T-helper 17 cell (primary cell): ENCODE measurements at regions not wholly inside any gene's neighbourhood (a gene's known extent, or its start where the extent isn't known, plus 50 kb on each side); places are given as distances from the start of the nearest gene placed in this dataset.

Source experiments
- ATAC-seq: fragments of 150-1000 bp; cut with Tn5 transposase; 2 replicates; pipeline ENCODE4 v1.10.0; 2021; ENCODE audit warnings: mild to moderate bottlenecking, moderate library complexity
- DNase-seq, 3 donors: peaks; one replicate each; pipeline versions ENCODE4 v3.0.0 to v3.0.0-alpha.2; 2020 to 2021
- H3K9me3 ChIP-seq: one replicate; pipeline ENCODE4 v1.7.0; 2013; ENCODE audit warnings: low read length, mild to moderate bottlenecking; ENCODE audit not compliant: control insufficient read depth, poor library complexity, severe bottlenecking
- H3K27ac Mint-ChIP-seq: one replicate; pipeline ENCODE4 v1.8.0; 2022; ENCODE audit warnings: mild to moderate bottlenecking, moderate library complexity, mixed read lengths
- H3K27me3 Mint-ChIP-seq: one replicate; pipeline ENCODE4 v1.8.0; 2022; ENCODE audit warnings: mixed read lengths
- H3K36me3 Mint-ChIP-seq: one replicate; pipeline ENCODE4 v1.8.0; 2022; ENCODE audit warnings: low read depth, mixed read lengths
- H3K4me1 Mint-ChIP-seq: one replicate; pipeline ENCODE4 v1.8.0; 2022; ENCODE audit warnings: mild to moderate bottlenecking, mixed read lengths
- H3K4me3 Mint-ChIP-seq: one replicate; pipeline ENCODE4 v1.8.0; 2022; ENCODE audit warnings: mild to moderate bottlenecking, moderate library complexity, mixed read lengths

GRCh38 chr5:15020736-15021135, 149.2 kb upstream of the ANKH start:
- ATAC-seq (no peak), DNase-seq (no peak)
- no peaks in the 10 kb centered on the region for H3K9me3 ChIP-seq
- Mint-ChIP-seq H3K36me3 (no peaks in the 10 kb centered on the region), H3K4me3 (no peak overlapping the region), H3K27ac (no peak overlapping the region), H3K27me3 (peaks cover 31% of the 10 kb centered on the region), H3K4me1 (peaks cover 2% of the 10 kb centered on the region)

- no peaks in the 10 kb centered on the region for H3K4me1 Mint-ChIP-seq
Observed at GRCh38 chr5:15014809-15015208, 143.2 kb upstream of the ANKH start.

GRCh38 chr5:15013654-15014463, 142.3 kb upstream of the ANKH start:
- no peak overlapping the region for H3K27ac Mint-ChIP-seq
- no peaks in the 10 kb centered on the region for H3K36me3 Mint-ChIP-seq
- H3K9me3 ChIP-seq: no peaks in the 10 kb centered on the region
- ATAC-seq (peak; percentile 64), DNase-seq (no peak)
- H3K4me1 Mint-ChIP-seq: no peaks in the 10 kb centered on the region
- peaks cover 14% of the 10 kb centered on the region for H3K27me3 Mint-ChIP-seq
- H3K4me3 Mint-ChIP-seq: no peak overlapping the region

More at GRCh38 chr5:15014809-15015208, 143.2 kb upstream of the ANKH start:
- peaks cover 15% of the 10 kb centered on the region for H3K27me3 Mint-ChIP-seq
- DNase-seq (no peak), ATAC-seq (no peak)
- H3K4me3 Mint-ChIP-seq: no peak overlapping the region
- no peaks in the 10 kb centered on the region for H3K9me3 ChIP-seq
- H3K36me3 Mint-ChIP-seq: no peaks in the 10 kb centered on the region
- H3K27ac Mint-ChIP-seq: no peak overlapping the region

GRCh38 chr5:15012061-15012460, 140.5 kb upstream of the ANKH start:
- Mint-ChIP-seq H3K36me3 (no peaks in the 10 kb centered on the region), H3K27ac (no peak overlapping the region), H3K4me1 (no peaks in the 10 kb centered on the region), H3K27me3 (peaks cover 14% of the 10 kb centered on the region), H3K4me3 (no peak overlapping the region)
- H3K9me3 ChIP-seq: no peaks in the 10 kb centered on the region
- ATAC-seq (no peak), DNase-seq (no peak)

GRCh38 chr5:15010936-15011335, 139.4 kb upstream of the ANKH start:
- H3K27ac Mint-ChIP-seq: no peak overlapping the region
- no peaks in the 10 kb centered on the region for H3K9me3 ChIP-seq
- peaks cover 14% of the 10 kb centered on the region for H3K27me3 Mint-ChIP-seq
- H3K4me3 Mint-ChIP-seq: no peak overlapping the region
- no peak for DNase-seq
- no peaks in the 10 kb centered on the region for H3K4me1 Mint-ChIP-seq
- ATAC-seq: no peak
- no peaks in the 10 kb centered on the region for H3K36me3 Mint-ChIP-seq

- ATAC-seq (no peak), DNase-seq (no peak)
- no peaks in the 10 kb centered on the region for H3K4me1 Mint-ChIP-seq
- H3K9me3 ChIP-seq: no peaks in the 10 kb centered on the region
- peaks cover 14% of the 10 kb centered on the region for H3K27me3 Mint-ChIP-seq
- no peak overlapping the region for H3K27ac Mint-ChIP-seq
- H3K4me3 Mint-ChIP-seq: no peak overlapping the region
- no peaks in the 10 kb centered on the region for H3K36me3 Mint-ChIP-seq
Observed at GRCh38 chr5:15009420-15009819, 137.8 kb upstream of the ANKH start.

GRCh38 chr5:15008921-15009320, 137.3 kb upstream of the ANKH start:
- no peak overlapping the region for H3K27ac Mint-ChIP-seq
- peaks cover 14% of the 10 kb centered on the region for H3K27me3 Mint-ChIP-seq
- DNase-seq: no peak
- no peak for ATAC-seq
- no peaks in the 10 kb centered on the region for H3K4me1 Mint-ChIP-seq
- H3K9me3 ChIP-seq: no peaks in the 10 kb centered on the region
- H3K4me3 Mint-ChIP-seq: no peak overlapping the region
- no peaks in the 10 kb centered on the region for H3K36me3 Mint-ChIP-seq

GRCh38 chr5:15008476-15008875, 136.9 kb upstream of the ANKH start:
- no peak overlapping the region for H3K27ac Mint-ChIP-seq
- no peaks in the 10 kb centered on the region for H3K9me3 ChIP-seq
- H3K4me3 Mint-ChIP-seq: no peak overlapping the region
- H3K27me3 Mint-ChIP-seq: peaks cover 14% of the 10 kb centered on the region
- DNase-seq: no peak
- no peaks in the 10 kb centered on the region for H3K36me3 Mint-ChIP-seq
- peaks cover 4% of the 10 kb centered on the region for H3K4me1 Mint-ChIP-seq
- no peak for ATAC-seq

GRCh38 chr5:15007646-15008045, 136.1 kb upstream of the ANKH start:
- peaks cover 10% of the 10 kb centered on the region for H3K27me3 Mint-ChIP-seq
- DNase-seq (no peak), ATAC-seq (no peak)
- H3K4me1 Mint-ChIP-seq: peaks cover 4% of the 10 kb centered on the region
- no peaks in the 10 kb centered on the region for H3K9me3 ChIP-seq
- no peak overlapping the region for H3K4me3 Mint-ChIP-seq
- no peak overlapping the region for H3K27ac Mint-ChIP-seq
- H3K36me3 Mint-ChIP-seq: no peaks in the 10 kb centered on the region

GRCh38 chr5:15004506-15004905, 132.9 kb upstream of the ANKH start:
- Mint-ChIP-seq H3K27ac (no peak overlapping the region), H3K36me3 (no peaks in the 10 kb centered on the region), H3K4me3 (no peak overlapping the region), H3K27me3 (no peaks in the 10 kb centered on the region), H3K4me1 (peaks cover 5% of the 10 kb centered on the region)
- ATAC-seq: no peak
- DNase-seq: no peak
- H3K9me3 ChIP-seq: no peaks in the 10 kb centered on the region

- no peaks in the 10 kb centered on the region for H3K27me3 Mint-ChIP-seq
- no peaks in the 10 kb centered on the region for H3K36me3 Mint-ChIP-seq
- H3K27ac Mint-ChIP-seq: no peak overlapping the region
- no peak overlapping the region for H3K4me3 Mint-ChIP-seq
- peak; percentile 17 to 30 (median 17) for DNase-seq
- peaks cover 8% of the 10 kb centered on the region for H3K4me1 Mint-ChIP-seq
- H3K9me3 ChIP-seq: no peaks in the 10 kb centered on the region
- peak; percentile 98 for ATAC-seq
Observed at GRCh38 chr5:15003511-15003920, 131.9 kb upstream of the ANKH start.

GRCh38 chr5:15002791-15003190, 131.2 kb upstream of the ANKH start:
- Mint-ChIP-seq H3K27me3 (no peaks in the 10 kb centered on the region), H3K36me3 (no peaks in the 10 kb centered on the region), H3K4me3 (no peak overlapping the region), H3K27ac (no peak overlapping the region), H3K4me1 (peaks cover 8% of the 10 kb centered on the region)
- DNase-seq (no peak), ATAC-seq (no peak)
- H3K9me3 ChIP-seq: no peaks in the 10 kb centered on the region

GRCh38 chr5:15002173-15002572, 130.6 kb upstream of the ANKH start:
- no peaks in the 10 kb centered on the region for H3K9me3 ChIP-seq
- H3K4me1 Mint-ChIP-seq: peaks cover 8% of the 10 kb centered on the region
- no peak overlapping the region for H3K4me3 Mint-ChIP-seq
- DNase-seq: no peak
- no peak for ATAC-seq
- H3K27ac Mint-ChIP-seq: no peak overlapping the region
- no peaks in the 10 kb centered on the region for H3K27me3 Mint-ChIP-seq
- no peaks in the 10 kb centered on the region for H3K36me3 Mint-ChIP-seq

GRCh38 chr5:15001517-15001916, 129.9 kb upstream of the ANKH start:
- H3K4me3 Mint-ChIP-seq: no peak overlapping the region
- peak overlapping the region; percentile 19 for H3K27ac Mint-ChIP-seq
- H3K27me3 Mint-ChIP-seq: no peaks in the 10 kb centered on the region
- peaks cover 8% of the 10 kb centered on the region for H3K4me1 Mint-ChIP-seq
- DNase-seq (no peak), ATAC-seq (no peak)
- H3K9me3 ChIP-seq: no peaks in the 10 kb centered on the region
- H3K36me3 Mint-ChIP-seq: no peaks in the 10 kb centered on the region
